PC-3 (cell line): ENCODE measurements at regions not wholly inside any gene's neighbourhood (a gene's known extent, or its start where the extent isn't known, plus 50 kb on each side); places are given as distances from the start of the nearest gene placed in this dataset.

ENCODE experiments used
- CTCF ChIP-seq: fragments of 300-600 bp; sonication (generic); conservative IDR thresholded peaks from 2 replicates; pipeline ENCODE4 v1.5.1; 2017; ENCODE audit warnings: antibody characterized with exemption, low read depth, mild to moderate bottlenecking, low read length
- EZH2 ChIP-seq: fragments of 300-600 bp; sonication (generic); IDR thresholded peaks from one replicate; pipeline ENCODE4 v1.6.1; 2017; ENCODE audit warnings: antibody characterized with exemption, mild to moderate bottlenecking, low read length; ENCODE audit not compliant: unreplicated experiment
- EZH2phosphoT487 ChIP-seq: fragments of 300-600 bp; sonication (generic); IDR thresholded peaks from 2 replicates; pipeline ENCODE4 v1.6.1; 2018; ENCODE audit warnings: mild to moderate bottlenecking, antibody characterized with exemption, low read length, borderline replicate concordance

- TF ChIP-seq CTCF = no peak
- TF ChIP-seq EZH2 = no peak
- no peak for TF ChIP-seq EZH2phosphoT487
Observed at GRCh38 chr5:117110548-117110947, 535.9 kb upstream of the SEMA6A start.
